Sigmoid colon (tissue), 6 donors: ENCODE measurements at regions not wholly inside any gene's neighbourhood (a gene's known extent, or its start where the extent isn't known, plus 50 kb on each side); places are given as distances from the start of the nearest gene placed in this dataset.
"Not testable (repeated sequence)": the region's sequence is repeated elsewhere in the genome, so short reads cannot be mapped to it uniquely, and the experiment has no call there.

Experiments used
- DNase-seq: peaks from one replicate; pipeline ENCODE4 v3.0.0-alpha.2; 2019
- H3K27ac ChIP-seq, 4 donors: fragments of 200-600 bp; sonication (generic); one replicate each; pipeline ENCODE4 v1.5.1; 2016 to 2019; ENCODE audit warnings: mild to moderate bottlenecking in 1 of 4
- H3K27me3 ChIP-seq, 3 donors: fragments of 200-600 bp; sonication (generic); one replicate each; pipeline ENCODE4 v1.5.1; 2019; ENCODE audit warnings: mild to moderate bottlenecking in 1 of 3
- H3K36me3 ChIP-seq, 4 donors: fragments of 200-600 bp; sonication (generic); one replicate each; pipeline ENCODE4 v1.5.1; 2016 to 2019
- H3K4me1 ChIP-seq, 4 donors: fragments of 200-600 bp; sonication (generic); one replicate each; pipeline ENCODE4 v1.5.1; 2017 to 2019
- H3K4me3 ChIP-seq, 4 donors: fragments of 200-600 bp; sonication (generic); one replicate each; pipeline ENCODE4 v1.5.1; 2017 to 2019; ENCODE audit warnings: mild to moderate bottlenecking in 2 of 4, moderate library complexity in 1 of 4
- H3K9me3 ChIP-seq, 4 donors: fragments of 200-600 bp in 3 of 4; sonication (generic) in 3 of 4; one replicate each; pipeline versions ENCODE4 v1.5.1 to v1.6.1; 2013 to 2019
- WGBS, 2 donors: extraction: QIAGEN DNeasy Blood & Tissue Kit; methylation state at CpG; one replicate each; pipeline ENCODE4 v1.1.7; 2013; 5-methylcytosine and 5-hydroxymethylcytosine counted together
- intact Hi-C: fragments of 100-400 bp; cut with DNase I; formaldehyde crosslinking; loops from one replicate; pipeline ENCODE4 v1.15.1; 2023
- donor health status: healthy with polysubstance abuse.
- donor health status: healthy.

- H3K4me3 ChIP-seq, DNase-seq, H3K27ac ChIP-seq, H3K4me1 ChIP-seq, intact Hi-C loops, H3K27me3 ChIP-seq, H3K36me3 ChIP-seq, H3K9me3 ChIP-seq: not testable (repeated sequence)
- 16 to 60% methylated on average over 1 to 2 of the region's 2 CpGs for WGBS, 2 donors
Observed at GRCh38 chr16:18192389-18192788, 144.1 kb downstream of the NPIPA8 start.

- WGBS, 2 donors: 42 to 74% methylated on average over 1 of the region's 8 CpGs
- DNase-seq, intact Hi-C loops, H3K27me3 ChIP-seq, H3K4me3 ChIP-seq, H3K36me3 ChIP-seq, H3K4me1 ChIP-seq, H3K9me3 ChIP-seq, H3K27ac ChIP-seq: not testable (repeated sequence)
Observed at GRCh38 chr16:18190179-18190578, 146.4 kb downstream of the NPIPA8 start.

GRCh38 chr16:18184755-18185154 lies 151.8 kb downstream of the NPIPA8 start:
- H3K4me1 ChIP-seq, intact Hi-C loops, H3K36me3 ChIP-seq, DNase-seq, H3K4me3 ChIP-seq, H3K9me3 ChIP-seq, H3K27ac ChIP-seq, H3K27me3 ChIP-seq: not testable (repeated sequence)
- 84 to 92% methylated on average over 7 of the region's 15 CpGs for WGBS, 2 donors

GRCh38 chr16:18181028-18181427 lies 155.5 kb downstream of the NPIPA8 start:
- H3K4me1 ChIP-seq, DNase-seq, H3K27me3 ChIP-seq, H3K36me3 ChIP-seq, H3K4me3 ChIP-seq, intact Hi-C loops, H3K9me3 ChIP-seq, H3K27ac ChIP-seq: not testable (repeated sequence)
- 70 to 74% methylated on average over 2 of the region's 6 CpGs for WGBS, 2 donors

- H3K27ac ChIP-seq, H3K4me3 ChIP-seq, DNase-seq, intact Hi-C loops, H3K9me3 ChIP-seq, H3K36me3 ChIP-seq, H3K4me1 ChIP-seq, H3K27me3 ChIP-seq: not testable (repeated sequence)
- WGBS, 2 donors: 29 to 60% methylated on average over 2 of the region's 2 CpGs
Observed at GRCh38 chr16:18173945-18174497, 162.5 kb downstream of the NPIPA8 start.

- H3K36me3 ChIP-seq, H3K4me3 ChIP-seq, DNase-seq, H3K4me1 ChIP-seq, H3K9me3 ChIP-seq, H3K27ac ChIP-seq, H3K27me3 ChIP-seq, intact Hi-C loops: not testable (repeated sequence)
- 54 to 74% methylated on average over 3 of the region's 3 CpGs for WGBS, 2 donors
Observed at GRCh38 chr16:18162293-18162692, 174.2 kb downstream of the NPIPA8 start.

- H3K4me1 ChIP-seq, H3K36me3 ChIP-seq, intact Hi-C loops, H3K9me3 ChIP-seq, H3K4me3 ChIP-seq, DNase-seq, H3K27ac ChIP-seq, H3K27me3 ChIP-seq: not testable (repeated sequence)
- 68 to 85% methylated on average over 4 of the region's 4 CpGs for WGBS, 2 donors
Observed at GRCh38 chr16:18161224-18161623, 175.3 kb downstream of the NPIPA8 start.

- H3K27me3 ChIP-seq, H3K9me3 ChIP-seq, DNase-seq, H3K4me1 ChIP-seq, intact Hi-C loops, H3K4me3 ChIP-seq, H3K27ac ChIP-seq, H3K36me3 ChIP-seq: not testable (repeated sequence)
- WGBS, 2 donors: 21 to 56% methylated on average over 1 of the region's 1 CpG
Observed at GRCh38 chr16:18159185-18159584, 177.4 kb downstream of the NPIPA8 start.

- WGBS, 2 donors: 95% methylated on average over 1 of the region's 1 CpG
- H3K9me3 ChIP-seq, H3K4me1 ChIP-seq, DNase-seq, H3K36me3 ChIP-seq, H3K27me3 ChIP-seq, intact Hi-C loops, H3K4me3 ChIP-seq, H3K27ac ChIP-seq: not testable (repeated sequence)
Observed at GRCh38 chr16:18157854-18158253, 178.7 kb downstream of the NPIPA8 start.

- WGBS, 2 donors: 12 to 53% methylated on average over 5 of the region's 6 CpGs
- H3K9me3 ChIP-seq: not testable (repeated sequence)
Observed at GRCh38 chr16:18152832-18153231, 183.7 kb downstream of the NPIPA8 start.

GRCh38 chr16:18148132-18148531 lies 188.4 kb downstream of the NPIPA8 start:
- DNase-seq, H3K36me3 ChIP-seq, H3K9me3 ChIP-seq, H3K4me3 ChIP-seq, H3K27me3 ChIP-seq, H3K4me1 ChIP-seq, intact Hi-C loops, H3K27ac ChIP-seq: not testable (repeated sequence)
- no CpG with 5 or more reads among the region's 5 CpGs for WGBS, 2 donors

More at GRCh38 chr16:18152832-18153231, 183.7 kb downstream of the NPIPA8 start:
- H3K36me3 ChIP-seq, H3K27me3 ChIP-seq, H3K4me3 ChIP-seq, DNase-seq, H3K4me1 ChIP-seq, intact Hi-C loops, H3K27ac ChIP-seq: not testable (repeated sequence)

GRCh38 chr16:18146601-18147142 lies 189.9 kb downstream of the NPIPA8 start:
- WGBS, 2 donors: no CpG with 5 or more reads among the region's 9 CpGs
- H3K4me3 ChIP-seq, H3K27me3 ChIP-seq, H3K27ac ChIP-seq, H3K9me3 ChIP-seq, H3K4me1 ChIP-seq, H3K36me3 ChIP-seq, intact Hi-C loops, DNase-seq: not testable (repeated sequence)

GRCh38 chr16:18142066-18142465 lies 194.5 kb downstream of the NPIPA8 start:
- H3K27ac ChIP-seq, H3K27me3 ChIP-seq, DNase-seq, H3K4me1 ChIP-seq, H3K36me3 ChIP-seq, H3K4me3 ChIP-seq, H3K9me3 ChIP-seq, intact Hi-C loops: not testable (repeated sequence)
- WGBS, 2 donors: 31% methylated on average over 1 of the region's 5 CpGs; no CpG with 5 or more reads in 1 of the 2 donors

GRCh38 chr16:18136288-18136687 lies 200.2 kb downstream of the NPIPA8 start:
- intact Hi-C loops, H3K36me3 ChIP-seq, H3K9me3 ChIP-seq, H3K27ac ChIP-seq, DNase-seq, H3K27me3 ChIP-seq, H3K4me1 ChIP-seq, H3K4me3 ChIP-seq: not testable (repeated sequence)
- no CpG with 5 or more reads among the region's 1 CpG for WGBS, 2 donors
